ENCODE measurements at regions not wholly inside any gene's neighbourhood (a gene's known extent, or its start where the extent isn't known, plus 50 kb on each side); places are given as distances from the start of the nearest gene placed in this dataset.

DNA sequence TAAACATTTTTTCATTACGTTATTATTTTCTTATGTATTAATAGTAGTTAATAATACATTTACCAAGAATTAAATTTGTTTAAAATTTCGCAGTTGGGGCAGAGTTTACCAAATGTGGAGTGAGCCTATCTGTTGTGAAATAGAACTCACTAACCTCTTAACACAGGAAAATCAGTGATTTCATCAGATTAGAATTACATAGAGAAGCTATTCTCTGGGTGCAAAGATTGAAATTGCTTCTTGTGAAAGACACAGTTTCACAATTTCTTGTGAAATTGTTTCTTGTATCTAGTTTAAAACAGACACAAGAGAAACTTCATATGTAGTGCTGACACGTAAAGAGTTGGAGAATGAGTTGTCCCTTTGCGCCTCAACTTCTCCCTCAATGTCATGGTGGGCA, 69.4 kb upstream of the PRL start:
- Mint-ChIP-seq H3K27me3 (ENCODE audit: low read depth) (no peaks in the 10 kb centered on the region), H3K4me3 (no peak overlapping the region), H3K4me1 (peaks cover 35% of the 10 kb centered on the region), H3K27ac (no peak overlapping the region), H3K9me3 (peaks cover 24% of the 10 kb centered on the region), H3K36me3 (peaks cover 14% of the 10 kb centered on the region)
- TF ChIP-seq ZNF671 (CRISPR knock-in tag; IDR thresholded peaks at IDR 0.05) (no peak), ATF1 (CRISPR knock-in tag; IDR thresholded peaks at IDR 0.05) (no peak), CREB1 (CRISPR knock-in tag; IDR thresholded peaks at IDR 0.05) (no peak), CREM (CRISPR knock-in tag; IDR thresholded peaks at IDR 0.05) (no peak), CTCF (IDR thresholded peaks at IDR 0.05) (no peak), MXD4 (CRISPR knock-in tag; IDR thresholded peaks at IDR 0.05; ENCODE audit: borderline replicate concordance) (no peak)
- POLR2A ChIA-PET = no interaction called here
- CTCF ChIA-PET = no interaction called here
- DNase-seq (ENCODE audit: low spot score) = no peak
- no peak for ATAC-seq

DNA sequence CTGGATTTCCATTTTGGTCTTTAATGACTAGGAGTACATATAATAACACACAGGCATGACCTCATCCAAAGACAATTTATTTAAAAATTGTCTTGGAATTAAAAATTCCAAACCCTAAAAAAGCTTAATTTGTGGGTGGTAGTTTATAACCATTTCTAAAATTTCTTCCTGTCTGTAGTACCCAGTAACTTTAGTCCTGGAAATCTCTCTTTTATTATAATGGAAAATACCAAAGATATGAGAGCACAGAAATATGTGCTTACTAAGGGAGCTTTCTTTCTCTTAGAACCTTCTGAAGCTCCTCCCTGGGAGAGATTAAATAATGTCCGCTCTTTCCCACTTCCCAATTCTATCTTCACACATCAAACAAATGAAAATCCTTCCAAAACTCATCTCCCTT, 70.5 kb upstream of the PRL start:
- no peak for TF ChIP-seq STAT6 (CRISPR knock-in tag; conservative IDR thresholded peaks at IDR 0.05; ENCODE audit: low read depth)
- no peak for TF ChIP-seq NR1H2 (CRISPR knock-in tag; IDR thresholded peaks at IDR 0.05)
- no peak for TF ChIP-seq RORB (CRISPR knock-in tag; IDR thresholded peaks at IDR 0.05)
- TF ChIP-seq, protein P1, sequence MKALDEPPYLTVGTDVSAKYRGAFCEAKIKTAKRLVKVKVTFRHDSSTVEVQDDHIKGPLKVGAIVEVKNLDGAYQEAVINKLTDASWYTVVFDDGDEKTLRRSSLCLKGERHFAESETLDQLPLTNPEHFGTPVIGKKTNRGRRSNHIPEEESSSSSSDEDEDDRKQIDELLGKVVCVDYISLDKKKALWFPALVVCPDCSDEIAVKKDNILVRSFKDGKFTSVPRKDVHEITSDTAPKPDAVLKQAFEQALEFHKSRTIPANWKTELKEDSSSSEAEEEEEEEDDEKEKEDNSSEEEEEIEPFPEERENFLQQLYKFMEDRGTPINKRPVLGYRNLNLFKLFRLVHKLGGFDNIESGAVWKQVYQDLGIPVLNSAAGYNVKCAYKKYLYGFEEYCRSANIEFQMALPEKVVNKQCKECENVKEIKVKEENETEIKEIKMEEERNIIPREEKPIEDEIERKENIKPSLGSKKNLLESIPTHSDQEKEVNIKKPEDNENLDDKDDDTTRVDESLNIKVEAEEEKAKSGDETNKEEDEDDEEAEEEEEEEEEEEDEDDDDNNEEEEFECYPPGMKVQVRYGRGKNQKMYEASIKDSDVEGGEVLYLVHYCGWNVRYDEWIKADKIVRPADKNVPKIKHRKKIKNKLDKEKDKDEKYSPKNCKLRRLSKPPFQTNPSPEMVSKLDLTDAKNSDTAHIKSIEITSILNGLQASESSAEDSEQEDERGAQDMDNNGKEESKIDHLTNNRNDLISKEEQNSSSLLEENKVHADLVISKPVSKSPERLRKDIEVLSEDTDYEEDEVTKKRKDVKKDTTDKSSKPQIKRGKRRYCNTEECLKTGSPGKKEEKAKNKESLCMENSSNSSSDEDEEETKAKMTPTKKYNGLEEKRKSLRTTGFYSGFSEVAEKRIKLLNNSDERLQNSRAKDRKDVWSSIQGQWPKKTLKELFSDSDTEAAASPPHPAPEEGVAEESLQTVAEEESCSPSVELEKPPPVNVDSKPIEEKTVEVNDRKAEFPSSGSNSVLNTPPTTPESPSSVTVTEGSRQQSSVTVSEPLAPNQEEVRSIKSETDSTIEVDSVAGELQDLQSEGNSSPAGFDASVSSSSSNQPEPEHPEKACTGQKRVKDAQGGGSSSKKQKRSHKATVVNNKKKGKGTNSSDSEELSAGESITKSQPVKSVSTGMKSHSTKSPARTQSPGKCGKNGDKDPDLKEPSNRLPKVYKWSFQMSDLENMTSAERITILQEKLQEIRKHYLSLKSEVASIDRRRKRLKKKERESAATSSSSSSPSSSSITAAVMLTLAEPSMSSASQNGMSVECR (CRISPR knock-in tag; IDR thresholded peaks at IDR 0.05; ENCODE audit: borderline replicate concordance) = no peak
- TF ChIP-seq ZNF317 (CRISPR knock-in tag; IDR thresholded peaks at IDR 0.05; ENCODE audit: borderline replicate concordance, low read depth) = no peak
- no peak for TF ChIP-seq NR2C2 (CRISPR knock-in tag; IDR thresholded peaks at IDR 0.05)
- no peak for TF ChIP-seq NFYB (CRISPR knock-in tag; conservative IDR thresholded peaks at IDR 0.05; ENCODE audit: low read depth)
- no peak for TF ChIP-seq SP1 (CRISPR knock-in tag; conservative IDR thresholded peaks at IDR 0.05)
- no peak for TF ChIP-seq USF1 (CRISPR knock-in tag; IDR thresholded peaks at IDR 0.05)
- TF ChIP-seq, protein P2, sequence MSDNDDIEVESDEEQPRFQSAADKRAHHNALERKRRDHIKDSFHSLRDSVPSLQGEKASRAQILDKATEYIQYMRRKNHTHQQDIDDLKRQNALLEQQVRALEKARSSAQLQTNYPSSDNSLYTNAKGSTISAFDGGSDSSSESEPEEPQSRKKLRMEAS (CRISPR knock-in tag; IDR thresholded peaks at IDR 0.05) = no peak
- TF ChIP-seq, protein P3, sequence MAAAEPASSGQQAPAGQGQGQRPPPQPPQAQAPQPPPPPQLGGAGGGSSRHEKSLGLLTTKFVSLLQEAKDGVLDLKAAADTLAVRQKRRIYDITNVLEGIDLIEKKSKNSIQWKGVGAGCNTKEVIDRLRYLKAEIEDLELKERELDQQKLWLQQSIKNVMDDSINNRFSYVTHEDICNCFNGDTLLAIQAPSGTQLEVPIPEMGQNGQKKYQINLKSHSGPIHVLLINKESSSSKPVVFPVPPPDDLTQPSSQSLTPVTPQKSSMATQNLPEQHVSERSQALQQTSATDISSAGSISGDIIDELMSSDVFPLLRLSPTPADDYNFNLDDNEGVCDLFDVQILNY (CRISPR knock-in tag; IDR thresholded peaks at IDR 0.05) = no peak
- TF ChIP-seq, protein P4, sequence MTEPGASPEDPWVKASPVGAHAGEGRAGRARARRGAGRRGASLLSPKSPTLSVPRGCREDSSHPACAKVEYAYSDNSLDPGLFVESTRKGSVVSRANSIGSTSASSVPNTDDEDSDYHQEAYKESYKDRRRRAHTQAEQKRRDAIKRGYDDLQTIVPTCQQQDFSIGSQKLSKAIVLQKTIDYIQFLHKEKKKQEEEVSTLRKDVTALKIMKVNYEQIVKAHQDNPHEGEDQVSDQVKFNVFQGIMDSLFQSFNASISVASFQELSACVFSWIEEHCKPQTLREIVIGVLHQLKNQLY (CRISPR knock-in tag; IDR thresholded peaks at IDR 0.05) = no peak
- Mint-ChIP-seq H3K27ac (no peak overlapping the region), H3K4me1 (peaks cover 28% of the 10 kb centered on the region), H3K36me3 (peaks cover 10% of the 10 kb centered on the region), H3K9me3 (peaks cover 18% of the 10 kb centered on the region), H3K4me3 (no peak overlapping the region), H3K27me3 (ENCODE audit: low read depth) (no peaks in the 10 kb centered on the region)
- ChIA-PET POLR2A (no interaction called here), CTCF (interaction anchor here (0.6 kb wide), 1 partner anchor 395 kb away, joined by 3 read pairs; no protein-coding TSS in a partner anchor)
- ATAC-seq (no peak), DNase-seq (ENCODE audit: low spot score) (no peak)
